Esophagus squamous epithelium (tissue), 5 donors: ENCODE measurements at regions not wholly inside any gene's neighbourhood (a gene's known extent, or its start where the extent isn't known, plus 50 kb on each side); places are given as distances from the start of the nearest gene placed in this dataset.

ENCODE experiments used
- DNase-seq: peaks from one replicate; lab custom pipeline; 2025; lab: John Stamatoyannopoulos, UW
- H3K27ac ChIP-seq, 4 donors: fragments of 200-600 bp; sonication (generic); one replicate each; pipeline ENCODE4 v1.5.1; 2016 to 2019; ENCODE audit warnings: mild to moderate bottlenecking in 1 of 4
- H3K27me3 ChIP-seq, 4 donors: fragments of 200-600 bp; sonication (generic); 1 replicate in 3 of 4; 2 replicates in 1 of 4; pipeline versions ENCODE4 v1.5.1 to v1.6.0; 2017 to 2021; ENCODE audit warnings: antibody characterized with exemption in 1 of 4
- H3K36me3 ChIP-seq, 3 donors: fragments of 200-600 bp; sonication (generic); one replicate each; pipeline ENCODE4 v1.5.1; 2016 to 2019
- H3K4me1 ChIP-seq, 3 donors: fragments of 200-600 bp; sonication (generic); one replicate each; pipeline ENCODE4 v1.5.1; 2017 to 2019
- H3K4me3 ChIP-seq, 4 donors: fragments of 200-600 bp; sonication (generic); 1 replicate in 3 of 4; 2 replicates in 1 of 4; pipeline ENCODE4 v1.5.1; 2016 to 2019; ENCODE audit warnings: mild to moderate bottlenecking in 2 of 4, moderate library complexity in 1 of 4
- H3K9me3 ChIP-seq, 3 donors: fragments of 200-600 bp; sonication (generic); one replicate each; pipeline ENCODE4 v1.5.1; 2016 to 2019
- CTCF ChIP-seq, 6 experiments: fragments of 450-650 bp in 4 of 6; fragments of 200-600 bp in 2 of 6; sonication (generic) in 2 of 6; IDR thresholded peaks; one replicate each; pipeline ENCODE4 v1.5.1; 2016 to 2019; ENCODE audit warnings: antibody characterized with exemption in 6 of 6, mild to moderate bottlenecking in 4 of 6, moderate library complexity in 4 of 6
- POLR2A ChIP-seq, 4 donors: fragments of 450-650 bp; IDR thresholded peaks; one replicate each; pipeline ENCODE4 v1.6.1; 2017; ENCODE audit warnings: antibody characterized with exemption in 4 of 4, mild to moderate bottlenecking in 4 of 4, moderate library complexity in 3 of 4
- WGBS, 2 donors: methylation state at CpG; one replicate each; pipeline ENCODE4 v1.1.5; 2018; 5-methylcytosine and 5-hydroxymethylcytosine counted together
- intact Hi-C: fragments of 100-400 bp; cut with DNase I; formaldehyde crosslinking; loops from one replicate; pipeline ENCODE4 v1.15.0; 2022
- donor health status: DM: yes; HTN: yes; CAD: no.

- WGBS, 2 donors, result 64 to 81% methylated on average over 4 of the region's 4 CpGs
- no peak overlapping the region for H3K27ac ChIP-seq
Measured at GRCh38 chr2:193990868-193991267, 1666.2 kb upstream of the SLC39A10 start.

GRCh38 chr2:193989645-193990044 lies 1667.4 kb upstream of the SLC39A10 start:
- H3K4me1 ChIP-seq, result no peaks in the 10 kb centered on the region
- no peak overlapping the region for H3K4me3 ChIP-seq
- H3K36me3 ChIP-seq, result no peaks in the 10 kb centered on the region
- no peak for DNase-seq
- intact Hi-C loops, result no loop called here
- H3K27ac ChIP-seq, result no peak overlapping the region
- H3K9me3 ChIP-seq, result no peaks in the 10 kb centered on the region
- no peaks in the 10 kb centered on the region for H3K27me3 ChIP-seq
- 58 to 76% methylated on average over 2 of the region's 2 CpGs for WGBS, 2 donors
- TF ChIP-seq POLR2A (IDR thresholded peaks at IDR 0.05) (no peak), CTCF (IDR thresholded peaks at IDR 0.05) (no peak)

More at GRCh38 chr2:193990868-193991267, 1666.2 kb upstream of the SLC39A10 start:
- Histone ChIP-seq H3K4me1 (no peaks in the 10 kb centered on the region), H3K9me3 (no peaks in the 10 kb centered on the region), H3K4me3 (no peak overlapping the region), H3K27me3 (no peaks in the 10 kb centered on the region), H3K36me3 (no peaks in the 10 kb centered on the region)
- TF ChIP-seq POLR2A (IDR thresholded peaks at IDR 0.05) (no peak), CTCF (IDR thresholded peaks at IDR 0.05) (no peak)
- DNase-seq, result no peak
- intact Hi-C loops, result no loop called here

- DNase-seq, result no peak
- Histone ChIP-seq H3K27ac (no peak overlapping the region), H3K27me3 (no peaks in the 10 kb centered on the region), H3K36me3 (no peaks in the 10 kb centered on the region), H3K9me3 (no peaks in the 10 kb centered on the region), H3K4me3 (no peak overlapping the region), H3K4me1 (no peaks in the 10 kb centered on the region)
- TF ChIP-seq CTCF (IDR thresholded peaks at IDR 0.05) (no peak), POLR2A (IDR thresholded peaks at IDR 0.05) (no peak)
- WGBS, 2 donors, result 42 to 44% methylated on average over 1 of the region's 1 CpG
- intact Hi-C loops, result no loop called here
Measured at GRCh38 chr2:193988784-193989183, 1668.2 kb upstream of the SLC39A10 start.

- no peak for DNase-seq
- WGBS, 2 donors, result 74 to 93% methylated on average over 2 of the region's 2 CpGs
- H3K4me1 ChIP-seq, result no peaks in the 10 kb centered on the region
- H3K36me3 ChIP-seq, result no peaks in the 10 kb centered on the region
- TF ChIP-seq POLR2A (IDR thresholded peaks at IDR 0.05), result no peak
- TF ChIP-seq CTCF (IDR thresholded peaks at IDR 0.05), result no peak
- intact Hi-C loops, result no loop called here
- no peaks in the 10 kb centered on the region for H3K9me3 ChIP-seq
- H3K27me3 ChIP-seq, result no peaks in the 10 kb centered on the region
- H3K4me3 ChIP-seq, result no peak overlapping the region
- no peak overlapping the region for H3K27ac ChIP-seq
Measured at GRCh38 chr2:193985272-193985671, 1671.8 kb upstream of the SLC39A10 start.

- no peak overlapping the region for H3K4me3 ChIP-seq
- H3K9me3 ChIP-seq, result peaks cover 0 to 7% (median 0%) of the 10 kb centered on the region in 3 donors
- no peaks in the 10 kb centered on the region for H3K36me3 ChIP-seq
- intact Hi-C loops, result no loop called here
- H3K27ac ChIP-seq, result no peak overlapping the region
- no peak for TF ChIP-seq POLR2A (IDR thresholded peaks at IDR 0.05)
- TF ChIP-seq CTCF (IDR thresholded peaks at IDR 0.05), result no peak
- no peaks in the 10 kb centered on the region for H3K4me1 ChIP-seq
- WGBS, 2 donors, result 77 to 82% methylated on average over 4 of the region's 4 CpGs
- no peak for DNase-seq
- H3K27me3 ChIP-seq, result no peaks in the 10 kb centered on the region
Measured at GRCh38 chr2:193980599-193980998, 1676.4 kb upstream of the SLC39A10 start.
